Endothelial cell of umbilical vein (primary cell): ENCODE measurements at regions not wholly inside any gene's neighbourhood (a gene's known extent, or its start where the extent isn't known, plus 50 kb on each side); places are given as distances from the start of the nearest gene placed in this dataset.

Source experiments
- BruUV-seq: library from RNA; stranded (reverse); fragments of 400-500 nt; replicated peaks from 2 replicates; lab custom pipeline; 2021; lab: Mats Ljungman, UMichigan
- CTCF ChIA-PET: fragments of 300-600, 350-600 bp; sonication (Branson Sonifier 250); formaldehyde crosslinking; loops from one replicate; lab custom pipeline; 2021; ENCODE audit warnings: antibody characterized with exemption, inconsistent platforms; lab: Charles Lee
- POLR2A ChIA-PET: fragments of 300-600, 350-600 bp; sonication (Branson Sonifier 250); formaldehyde crosslinking; loops from one replicate; lab custom pipeline; 2021; ENCODE audit warnings: antibody characterized with exemption, inconsistent platforms; lab: Charles Lee
- DNase-seq: peaks from one replicate; pipeline ENCODE4 v3.0.0-alpha.2; 2011; ENCODE audit warnings: low read depth, low spot score
- FAIRE-seq: peaks from 2 replicates; lab custom pipeline; 2011; peaks lifted over from hg19 to GRCh38; lab: Jason Lieb, UNC
- H2AFZ ChIP-seq: 2 replicates; pipeline ENCODE4 v1.6.0; 2012; ENCODE audit warnings: low read depth, low read length, control low read depth, inconsistent platforms
- H3K27ac ChIP-seq: 2 replicates; pipeline ENCODE4 v1.5.1; 2011; ENCODE audit warnings: low read depth, mild to moderate bottlenecking, control low read depth, low read length, moderate library complexity; ENCODE audit not compliant: insufficient read depth
- H3K27me3 ChIP-seq, 2 experiments: 2 replicates each; pipeline versions ENCODE4 v1.6.0 to v1.6.1; 2011; ENCODE audit warnings: low read length in 2 of 2, mixed read lengths in 1 of 2; ENCODE audit not compliant: control insufficient read depth in 2 of 2, insufficient read depth in 2 of 2
- H3K36me3 ChIP-seq, 2 experiments: 2 replicates in 1 of 2; 3 replicates in 1 of 2; pipeline ENCODE4 v1.5.1; 2011; ENCODE audit warnings: low read length in 2 of 2, mild to moderate bottlenecking in 1 of 2, moderate library complexity in 1 of 2; ENCODE audit not compliant: control insufficient read depth in 2 of 2, insufficient read depth in 2 of 2; ENCODE audit errors: extremely low read depth in 1 of 2
- H3K4me1 ChIP-seq: 3 replicates; pipeline ENCODE4 v1.5.1; 2011; ENCODE audit warnings: mild to moderate bottlenecking, low read length; ENCODE audit not compliant: control insufficient read depth, insufficient read depth; ENCODE audit errors: extremely low read depth
- H3K4me2 ChIP-seq: 2 replicates; pipeline ENCODE4 v1.6.1; 2011; ENCODE audit warnings: low read length, control low read depth, mixed read lengths; ENCODE audit not compliant: insufficient read depth
- H3K4me3 ChIP-seq, 3 experiments: fragments of 200-600 bp in 1 of 3; sonication (generic), shearing (Covaris generic) in 1 of 3; replicated peaks in 1 of 3; 2 replicates each; pipeline ENCODE4 v1.5.1; 2011 to 2016; ENCODE audit warnings: control low read depth in 3 of 3, low read length in 3 of 3, mild to moderate bottlenecking in 2 of 3, inconsistent platforms in 1 of 3, low read depth in 1 of 3, moderate library complexity in 1 of 3; ENCODE audit not compliant: insufficient read depth in 1 of 3
- H3K79me2 ChIP-seq: 2 replicates; pipeline ENCODE4 v1.6.0; 2012; ENCODE audit warnings: low read length, inconsistent platforms; ENCODE audit not compliant: control insufficient read depth, insufficient read depth
- H3K9ac ChIP-seq: replicated peaks from 2 replicates; pipeline ENCODE3; 2011; ENCODE audit warnings: low read length, control low read depth; ENCODE audit not compliant: insufficient read depth; ENCODE audit errors: extremely low read depth
- H3K9me1 ChIP-seq: replicated peaks from 3 replicates; pipeline ENCODE4 v1.6.0; 2011; ENCODE audit warnings: mild to moderate bottlenecking, low read length; ENCODE audit not compliant: control insufficient read depth, insufficient read depth; ENCODE audit errors: extremely low read depth
- H3K9me3 ChIP-seq: replicated peaks from 2 replicates; pipeline ENCODE4 v1.5.1; 2012; ENCODE audit warnings: low read length, inconsistent platforms; ENCODE audit not compliant: control insufficient read depth, insufficient read depth
- H4K20me1 ChIP-seq: replicated peaks from 2 replicates; pipeline ENCODE3; 2011; ENCODE audit warnings: mild to moderate bottlenecking, low read length; ENCODE audit not compliant: control insufficient read depth, insufficient read depth; ENCODE audit errors: extremely low read depth
- CTCF ChIP-seq, 2 donors: IDR thresholded peaks; 1 replicate in 1 of 2; 2 replicates in 1 of 2; pipeline ENCODE4 v1.5.1; 2011; ENCODE audit warnings: low read length in 2 of 2, mild to moderate bottlenecking in 2 of 2, moderate library complexity in 2 of 2, control low read depth in 1 of 2, inconsistent platforms in 1 of 2, low read depth in 1 of 2; ENCODE audit not compliant: insufficient read depth in 1 of 2; ENCODE audit errors: extremely low read depth in 1 of 2
- EZH2 ChIP-seq: IDR thresholded peaks from 2 replicates; pipeline ENCODE4 v1.6.1; 2012; ENCODE audit warnings: borderline replicate concordance, low read depth, mild to moderate bottlenecking, moderate library complexity, low read length, inconsistent platforms; ENCODE audit not compliant: severe bottlenecking
- FOS ChIP-seq: IDR thresholded peaks from 2 replicates; pipeline ENCODE4 v1.6.1; 2011; ENCODE audit warnings: mild to moderate bottlenecking, low read length, moderate library complexity, borderline replicate concordance; ENCODE audit not compliant: insufficient read depth
- GATA2 ChIP-seq: IDR thresholded peaks from 2 replicates; pipeline ENCODE4 v1.7.0; 2011; ENCODE audit warnings: low read depth, mild to moderate bottlenecking, moderate library complexity, mixed read lengths, low read length; ENCODE audit not compliant: insufficient read length, insufficient read depth
- JUN ChIP-seq: IDR thresholded peaks from 2 replicates; pipeline ENCODE4 v1.6.1; 2011; ENCODE audit warnings: borderline replicate concordance, low read depth; ENCODE audit not compliant: insufficient read length, insufficient read depth
- MAX ChIP-seq: IDR thresholded peaks from 2 replicates; pipeline ENCODE4 v1.6.1; 2011; ENCODE audit not compliant: insufficient read depth, insufficient read length
- MYC ChIP-seq: IDR thresholded peaks from one replicate; pipeline ENCODE4 v1.6.1; 2011; ENCODE audit warnings: mild to moderate bottlenecking, low read depth, low read length
- POLR2A ChIP-seq: IDR thresholded peaks from 2 replicates; pipeline ENCODE4 v1.6.1; 2012; ENCODE audit warnings: low read depth, mild to moderate bottlenecking, control low read depth, low read length
- POLR2AphosphoS5 ChIP-seq: IDR thresholded peaks from 2 replicates; pipeline ENCODE4 v1.6.1; 2012; ENCODE audit warnings: low read depth, mild to moderate bottlenecking, control low read depth, low read length, moderate library complexity; ENCODE audit not compliant: insufficient read depth
- dilution Hi-C: fragments of 300-500 bp; cut with MboI; formaldehyde crosslinking; loops from one replicate; pipeline ENCODE4 v1.15.0; 2019; ENCODE audit warnings: low sequenced_read_pairs; ENCODE audit not compliant: extremely low pct_ligation_motif_present
- intact Hi-C: fragments of 100-400 bp; cut with micrococcal nuclease; formaldehyde crosslinking; loops from one replicate; pipeline ENCODE4 v1.10.0; 2022

- Histone ChIP-seq H3K4me2 (no peak overlapping the region), H3K9me3 (peaks cover 2% of the 10 kb centered on the region), H2AFZ (no peak overlapping the region), H3K27me3 (no peaks in the 10 kb centered on the region), H3K4me1 (no peaks in the 10 kb centered on the region), H3K9ac (no peak overlapping the region), H3K36me3 (no peaks in the 10 kb centered on the region), H3K27ac (no peak overlapping the region), H3K9me1 (no peaks in the 10 kb centered on the region), H4K20me1 (no peaks in the 10 kb centered on the region), H3K79me2 (no peaks in the 10 kb centered on the region), H3K4me3 (no peak overlapping the region)
- CTCF ChIA-PET, result no interaction called here
- dilution Hi-C loops (no loop called here), intact Hi-C loops (no loop called here)
- DNase-seq (no peak), FAIRE-seq (no peak)
- POLR2A ChIA-PET, result no interaction called here
- TF ChIP-seq MYC (no peak), CTCF (IDR thresholded peaks at IDR 0.05; ENCODE audit: extremely low read depth in 1 of 2, insufficient read depth in 1 of 2, low read depth in 1 of 2, low read length in 2 of 2) (no peak), POLR2AphosphoS5 (no peak), EZH2 (no peak), MAX (no peak), FOS (no peak), POLR2A (no peak), GATA2 (no peak), JUN (no peak)
- BruUV-seq, result no TSS peak
Observed at GRCh38 chr20:61015602-61016001, 236.5 kb upstream of the CDH4 start.
